Activated CD8-positive, alpha-beta memory T cell treated with anti-CD3 and anti-CD28 coated beads, Interleukin-2, amount 50 U/mL, for 4 hours (primary cell): ENCODE measurements at regions not wholly inside any gene's neighbourhood (a gene's known extent, or its start where the extent isn't known, plus 50 kb on each side); places are given as distances from the start of the nearest gene placed in this dataset.
"Not testable (repeated sequence)": the region's sequence is repeated elsewhere in the genome, so short reads cannot be mapped to it uniquely, and the experiment has no call there.

Experiments used
- DNase-seq: peaks from one replicate; pipeline ENCODE4 v3.0.0-alpha.2; 2020

DNA sequence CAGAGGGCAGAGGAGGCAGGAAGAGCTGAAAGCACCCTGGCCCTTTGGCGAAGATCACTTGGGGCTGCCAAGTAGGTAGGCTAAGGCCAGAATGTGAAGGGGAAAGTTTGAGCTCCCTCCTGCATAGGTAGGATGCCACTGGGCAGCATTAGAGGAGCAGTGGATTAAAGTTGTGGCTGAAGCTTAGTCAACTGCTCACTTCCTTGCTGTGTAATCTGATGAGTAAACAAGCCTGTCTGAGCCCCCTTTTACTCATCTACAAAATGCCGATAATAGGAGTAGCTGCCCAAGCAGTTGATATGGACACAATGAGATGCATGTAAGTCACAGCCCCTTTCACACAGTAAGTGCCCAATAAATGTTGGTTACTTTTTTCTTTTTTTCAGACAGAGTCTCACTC is 216.4 kb downstream of the MN1 start:
- no peak for DNase-seq

DNA sequence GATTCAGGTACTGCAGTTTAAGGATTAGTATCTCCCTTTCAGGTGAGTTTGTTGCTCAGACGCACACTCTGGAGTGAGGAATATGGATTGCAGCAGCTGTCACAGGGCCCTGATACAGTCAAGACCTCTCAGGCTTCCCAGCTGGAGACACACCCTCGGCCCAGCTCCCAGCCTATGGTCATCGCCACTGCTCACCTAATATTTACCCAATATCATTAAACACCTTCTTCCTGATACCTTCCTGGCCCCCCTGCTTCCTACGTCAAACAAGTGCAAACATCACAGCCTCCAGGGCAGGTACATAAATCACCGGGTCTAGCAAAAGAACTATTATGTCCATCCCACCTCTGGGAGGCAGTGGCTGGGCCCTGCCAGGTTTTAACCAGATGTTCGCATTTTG is 213.3 kb downstream of the MN1 start:
- no peak for DNase-seq

DNA sequence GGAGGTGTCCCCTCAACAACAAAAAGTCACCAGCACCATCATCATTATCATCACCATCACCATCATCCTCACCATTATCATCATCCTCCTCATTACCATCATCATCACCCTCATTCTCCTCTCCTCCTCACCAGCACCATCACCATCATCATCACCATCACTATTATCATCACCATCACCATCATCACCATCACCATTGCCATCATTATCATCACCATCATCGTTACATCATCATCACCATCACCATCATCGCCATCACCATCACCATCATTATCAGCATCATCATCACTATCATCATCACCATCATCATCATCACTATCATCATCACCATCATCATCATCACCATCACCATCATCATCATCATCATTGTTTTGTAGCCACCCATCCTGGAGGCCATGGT is 212.6 kb downstream of the MN1 start:
- no peak for DNase-seq

DNA sequence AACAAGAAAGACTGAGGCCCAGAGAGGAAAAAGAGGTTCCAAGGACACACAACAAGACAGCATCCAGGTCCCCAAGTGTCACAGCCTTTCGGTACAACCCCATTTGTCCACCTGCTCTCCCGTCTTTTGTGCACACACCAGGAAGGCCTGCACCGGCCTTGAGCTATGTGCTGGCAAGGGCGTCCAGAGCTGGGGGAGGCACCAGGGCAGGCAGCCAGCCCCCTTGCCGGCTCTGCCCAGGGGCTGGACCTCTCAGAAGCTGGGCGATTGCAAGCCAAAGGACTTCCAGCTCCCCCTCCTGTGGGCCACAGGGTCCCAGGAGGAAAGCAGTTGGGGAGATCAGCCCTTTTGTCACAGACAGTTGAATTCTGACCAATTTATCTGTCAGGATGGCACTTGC is 210.5 kb downstream of the MN1 start:
- no peak for DNase-seq

DNA sequence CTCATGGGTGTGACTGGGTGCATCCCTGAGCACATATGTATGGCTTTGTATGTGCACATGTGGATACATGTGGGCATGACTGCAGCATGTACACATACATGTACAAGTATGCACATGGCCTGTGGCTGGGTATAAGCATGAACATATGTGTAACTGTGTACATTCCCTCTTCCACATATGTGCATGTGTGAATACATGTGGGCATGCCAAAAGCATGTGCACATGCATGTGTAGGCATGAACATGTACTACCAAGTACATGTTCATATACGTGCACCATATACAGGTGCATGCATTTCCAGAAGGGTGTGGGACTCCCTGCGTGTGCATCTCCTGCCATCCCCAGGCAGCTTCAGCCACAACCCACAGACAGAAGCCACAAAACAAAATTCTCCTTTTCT is 208.2 kb downstream of the MN1 start:
- DNase-seq: no peak

DNA sequence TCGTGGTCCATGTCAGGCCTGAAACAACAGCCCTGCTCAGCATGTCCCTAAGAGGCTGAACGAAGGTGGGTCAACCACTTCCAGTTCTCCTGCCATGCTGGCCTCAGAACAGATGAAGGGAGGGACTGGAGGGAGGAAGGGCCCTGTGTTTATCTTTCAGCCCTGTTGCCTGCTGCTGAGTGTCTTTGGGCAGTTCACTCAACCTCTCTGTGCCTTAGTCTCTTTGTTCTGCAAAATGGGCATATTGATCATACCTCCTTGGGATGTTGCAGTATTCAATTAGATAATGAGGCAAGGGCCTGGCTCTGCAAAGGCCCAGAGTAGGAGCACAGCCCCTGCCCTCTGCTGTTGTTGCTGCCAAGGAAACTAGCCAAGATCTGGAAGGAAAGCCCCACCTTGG is 207.5 kb downstream of the MN1 start:
- DNase-seq: no peak

DNA sequence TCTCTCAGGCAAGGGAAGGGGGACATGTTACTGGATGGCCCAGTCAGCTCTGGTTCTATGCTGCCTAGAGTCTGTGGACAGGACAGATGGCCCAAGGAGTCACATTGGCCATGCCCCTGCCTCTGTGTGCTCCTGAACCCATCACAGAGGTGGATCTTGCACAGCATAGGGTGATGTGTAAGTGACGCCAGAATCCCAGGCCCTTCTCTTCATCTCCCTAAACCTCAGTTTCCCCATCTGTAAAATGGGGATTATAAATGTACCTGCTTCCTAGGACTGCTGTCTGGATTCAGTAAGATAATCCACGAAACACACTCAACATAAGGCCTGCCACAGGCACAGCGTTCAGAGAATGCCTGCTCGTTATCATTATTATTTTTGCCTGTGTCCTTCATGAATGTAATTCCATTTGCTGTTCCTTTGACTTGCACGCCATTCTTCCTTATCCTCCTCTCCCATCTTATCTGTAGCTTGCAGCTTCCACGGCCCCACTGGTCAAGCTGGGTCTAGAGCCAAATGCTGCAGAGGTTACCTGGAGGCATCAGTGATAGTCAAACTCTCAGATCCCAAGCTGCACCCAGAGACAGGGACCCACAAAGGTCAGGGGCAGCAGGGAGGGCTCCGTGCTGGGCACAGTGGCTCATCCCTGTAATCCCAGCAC is 207.0 kb downstream of the MN1 start:
- no peak for DNase-seq

DNA sequence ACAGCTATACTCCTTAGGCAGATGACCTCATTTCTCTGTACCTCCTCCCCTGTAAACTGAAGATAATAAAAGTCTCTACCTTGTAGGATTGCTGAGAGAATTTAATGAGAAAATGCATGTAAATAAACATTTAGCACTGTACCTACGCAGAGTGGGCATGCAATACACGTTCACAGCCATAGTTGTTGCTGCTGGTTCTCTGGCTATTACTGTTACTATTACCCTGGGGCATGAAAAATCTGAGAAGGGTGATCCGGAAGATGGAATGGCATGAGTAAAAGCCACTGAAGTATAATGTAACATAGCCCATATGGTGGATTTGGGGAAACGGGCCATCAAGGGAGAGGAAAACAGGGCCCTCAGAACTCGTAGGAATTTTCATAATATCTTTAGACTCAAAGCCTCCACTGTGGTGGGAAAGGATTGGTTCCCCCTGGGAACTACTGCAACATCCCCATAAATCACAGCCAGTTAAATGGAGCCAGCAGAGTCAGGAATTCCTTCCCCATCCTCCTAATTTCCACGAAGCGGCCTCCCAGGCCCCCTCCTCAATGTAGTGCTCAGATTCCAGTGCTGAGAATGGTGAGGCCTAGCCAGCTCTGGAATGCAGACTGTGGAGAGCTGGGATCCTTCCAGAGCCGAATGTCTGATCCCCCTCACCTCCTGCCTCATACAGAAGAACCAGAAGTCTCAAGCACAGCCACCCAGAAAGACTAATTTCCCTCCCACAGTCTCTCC is 205.3 kb downstream of the MN1 start:
- no peak for DNase-seq

DNA sequence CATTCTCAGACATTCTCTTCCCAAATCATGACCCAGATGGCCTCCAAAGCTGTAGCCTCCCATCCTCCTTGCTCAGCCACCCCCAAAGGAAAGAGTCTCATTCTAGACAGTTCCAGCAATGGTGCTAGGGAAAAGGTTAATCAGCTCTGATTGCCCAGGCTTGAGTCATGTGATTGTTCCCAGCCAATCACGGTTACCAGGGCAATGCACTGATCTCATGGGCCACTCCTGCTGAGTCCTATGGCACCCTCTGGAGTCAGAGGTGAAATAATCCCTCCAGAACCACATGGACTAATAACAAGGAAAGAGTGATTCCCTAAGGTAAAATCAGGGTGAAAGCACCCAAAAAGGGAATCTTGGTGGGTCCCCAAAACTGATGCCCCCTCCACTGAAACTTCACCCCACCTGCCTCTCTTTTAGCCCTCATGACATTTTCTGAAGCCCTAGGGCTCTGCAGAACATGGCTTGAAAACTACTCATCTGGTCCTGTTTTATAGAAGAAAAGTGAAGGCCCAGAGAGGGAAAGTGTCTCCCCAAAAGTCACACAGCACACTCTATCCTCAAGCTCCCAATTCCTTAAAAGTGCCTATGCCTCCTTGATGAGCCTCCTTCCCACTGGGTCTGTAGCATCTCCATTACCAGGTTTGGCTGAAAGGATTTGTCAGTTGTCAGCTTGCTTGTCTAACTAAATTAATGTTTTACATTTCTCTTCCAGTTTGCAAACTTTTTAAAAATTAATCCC is 203.7 kb downstream of the MN1 start:
- DNase-seq: no peak

DNA sequence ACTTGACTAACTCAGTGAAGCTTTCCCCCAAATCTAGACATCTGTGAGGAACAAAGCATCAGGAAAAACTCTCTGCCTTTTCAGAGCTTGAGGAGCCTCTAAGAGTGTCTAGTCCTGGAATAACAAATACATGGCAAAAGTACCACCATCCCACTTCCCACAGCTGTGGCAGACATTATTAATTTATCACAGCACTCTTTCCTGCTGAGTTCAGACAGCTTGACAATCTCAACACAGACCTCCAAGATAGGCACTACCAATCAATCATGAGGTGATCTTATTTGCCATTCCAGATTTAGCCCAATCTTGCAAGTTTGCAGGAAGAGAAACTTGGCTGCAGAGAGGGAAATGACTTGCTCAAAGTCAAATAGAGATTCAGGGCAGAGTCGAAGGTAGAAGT is 202.8 kb downstream of the MN1 start:
- no peak for DNase-seq

DNA sequence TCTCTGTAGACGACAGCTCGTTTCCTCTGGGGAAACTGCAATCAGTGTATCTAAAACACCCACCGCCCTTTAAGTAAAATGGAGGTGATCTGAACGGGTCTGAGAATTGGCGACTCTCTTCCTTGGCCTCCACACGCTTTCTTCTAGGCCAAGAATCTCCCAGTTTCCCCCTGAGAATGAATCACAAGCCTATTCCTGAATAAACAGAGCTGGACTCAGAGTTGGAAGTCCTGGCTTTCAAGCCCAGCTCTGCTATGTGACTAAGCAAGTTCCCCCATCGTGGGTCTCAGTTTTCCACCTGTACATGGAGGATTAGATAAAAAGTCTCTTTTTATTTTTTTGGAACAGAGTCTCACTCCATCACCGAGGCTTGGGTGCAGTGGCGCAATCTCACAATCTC is 200.4 kb downstream of the MN1 start:
- DNase-seq: no peak

DNA sequence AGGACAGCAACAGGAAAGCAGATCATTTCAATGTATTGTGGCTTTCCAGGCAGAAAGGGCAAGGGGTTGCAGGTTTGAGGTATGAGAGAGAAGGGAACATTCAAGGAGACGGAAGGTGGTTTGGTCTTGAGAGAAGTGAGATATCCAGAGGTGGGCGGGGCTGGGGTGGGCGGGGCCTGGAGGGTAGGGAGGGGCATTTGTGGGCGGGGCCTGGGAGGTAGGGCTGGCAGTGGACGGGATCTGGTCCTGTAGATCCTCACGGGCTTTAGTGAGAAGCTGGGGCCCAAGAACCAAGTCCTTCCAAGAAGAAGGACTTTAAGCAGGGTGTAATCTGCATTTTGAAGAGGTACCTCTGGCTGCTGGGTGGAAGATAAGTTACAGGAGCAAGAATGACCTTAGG is 199.2 kb downstream of the MN1 start:
- DNase-seq: no peak

DNA sequence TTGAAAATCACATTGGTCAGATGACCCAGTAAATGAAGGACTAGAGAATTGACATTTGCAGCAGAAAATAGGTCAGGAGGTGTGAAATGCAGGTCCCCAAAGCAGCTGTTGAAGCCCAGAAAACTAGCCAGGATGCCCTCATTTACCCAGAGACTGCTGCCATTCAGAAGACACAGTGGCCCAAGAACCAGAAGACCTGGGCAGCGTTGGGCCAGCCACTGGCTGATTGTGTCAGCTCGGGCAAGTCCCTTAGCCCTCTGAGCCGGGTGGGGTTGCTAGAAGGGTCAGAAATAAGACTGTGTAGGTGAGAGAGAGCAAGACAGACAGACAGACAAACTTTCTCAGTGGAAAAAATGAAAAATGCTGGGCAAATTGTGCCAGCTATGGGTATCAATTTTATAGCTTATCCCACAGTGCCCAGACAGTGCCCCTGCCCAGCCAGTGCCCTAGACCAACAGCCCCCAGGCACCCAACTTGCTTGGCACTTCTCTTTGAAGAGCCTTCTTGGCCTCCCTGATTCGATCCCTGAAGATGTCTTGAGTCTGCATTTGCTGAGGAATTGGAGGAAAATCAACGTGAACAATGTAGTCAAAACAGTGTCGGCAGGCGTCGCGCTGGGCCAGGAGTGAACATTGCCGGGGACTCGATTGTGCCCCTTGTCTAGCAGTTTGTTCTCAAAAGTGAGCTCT is 198.3 kb downstream of the MN1 start:
- DNase-seq: no peak

DNA sequence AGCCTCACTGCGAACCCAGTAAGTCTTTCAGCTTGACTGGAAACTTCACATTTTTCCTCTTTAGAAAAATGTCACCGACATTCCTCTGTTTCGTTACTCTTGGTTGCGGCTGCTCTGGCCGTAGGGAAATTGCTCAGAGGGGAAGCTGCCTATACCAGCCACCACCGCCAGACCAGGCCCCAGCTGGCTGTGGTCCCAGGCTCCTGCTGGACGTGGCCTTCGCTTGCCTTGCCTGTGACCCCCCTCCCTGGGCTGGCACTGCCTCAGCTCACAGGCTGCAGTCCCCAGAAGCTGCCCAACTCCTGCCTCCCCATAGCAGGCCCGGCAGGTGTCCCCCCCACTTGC is 197.8 kb downstream of the MN1 start:
- no peak for DNase-seq

DNA sequence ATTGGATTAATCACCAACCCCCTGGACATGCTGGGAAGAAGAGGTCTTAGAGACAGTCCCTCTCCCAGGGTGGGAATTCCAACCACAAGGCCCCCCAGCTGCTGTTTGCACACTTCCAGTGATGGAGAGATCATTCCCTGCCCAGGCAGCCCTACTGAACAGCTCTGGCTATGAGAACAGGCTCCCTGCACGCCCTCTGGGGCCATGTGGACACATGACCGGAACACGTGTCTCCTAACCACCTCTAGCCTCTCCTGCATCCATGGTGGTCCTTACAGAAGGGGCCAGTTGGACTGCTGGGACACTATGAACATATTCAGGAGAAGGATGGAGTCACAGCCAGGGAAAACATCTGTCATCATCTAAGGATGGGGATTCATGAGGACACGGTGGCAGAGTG is 196.2 kb downstream of the MN1 start:
- DNase-seq: no peak

DNA sequence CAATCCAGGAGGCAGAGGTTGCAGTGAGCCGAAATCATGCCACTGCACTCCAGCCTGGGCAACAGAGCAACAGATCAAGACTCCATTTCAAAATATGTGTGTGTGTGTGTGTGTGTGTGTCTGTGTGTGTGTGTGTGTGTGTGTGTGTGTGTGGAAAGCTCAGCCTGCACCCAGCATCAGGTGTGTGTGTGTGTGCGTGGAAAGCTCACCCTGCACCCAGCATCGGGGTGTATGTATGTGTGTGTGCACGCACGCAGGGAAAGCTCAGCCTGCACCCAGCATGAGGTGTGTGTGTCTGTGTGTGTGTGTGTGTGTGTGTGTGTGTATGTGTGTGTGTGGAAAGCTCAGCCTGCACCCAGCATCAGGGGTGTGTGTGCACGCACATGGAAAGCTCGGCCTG is 193.8 kb downstream of the MN1 start:
- not testable (repeated sequence) for DNase-seq

DNA sequence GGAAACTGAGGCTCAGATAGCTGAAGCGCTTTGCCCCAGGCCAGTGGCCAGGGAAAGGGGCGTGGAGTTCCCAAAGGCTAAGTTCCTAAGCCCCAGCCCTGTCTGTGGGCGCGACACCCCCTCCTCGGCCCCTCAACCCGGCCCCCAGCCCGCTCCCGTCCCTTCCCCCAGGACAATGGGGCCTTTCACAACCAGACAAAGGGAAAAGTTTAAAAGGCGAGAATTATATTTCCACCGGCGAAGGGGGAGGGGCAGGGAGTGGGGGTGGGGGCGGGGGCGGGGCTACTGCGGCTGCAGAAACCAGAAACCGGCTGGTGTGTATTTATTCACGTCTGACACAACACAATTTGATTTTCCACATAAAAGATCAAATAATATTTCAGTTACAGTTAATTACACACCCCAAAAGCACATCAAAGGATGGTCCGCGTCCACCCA is 192.1 kb downstream of the MN1 start:
- no peak for DNase-seq

DNA sequence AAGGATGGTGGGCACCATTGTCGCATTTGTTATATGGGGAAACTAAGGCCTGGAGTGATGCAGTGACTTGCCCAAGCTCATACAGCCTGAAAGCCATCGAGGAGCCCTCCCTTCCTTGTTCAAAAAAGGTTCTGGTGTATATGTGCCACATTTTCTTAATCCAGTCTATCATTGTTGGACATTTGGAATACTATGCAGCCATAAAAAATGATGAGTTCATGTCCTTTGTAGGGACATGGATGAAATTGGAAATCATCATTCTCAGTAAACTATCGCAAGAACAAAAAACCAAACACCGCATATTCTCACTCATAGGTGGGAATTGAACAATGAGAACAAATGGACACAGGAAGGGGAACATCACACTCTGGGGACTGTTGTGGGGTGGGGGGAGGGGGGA is 191.4 kb downstream of the MN1 start:
- DNase-seq: not testable (repeated sequence)

DNA sequence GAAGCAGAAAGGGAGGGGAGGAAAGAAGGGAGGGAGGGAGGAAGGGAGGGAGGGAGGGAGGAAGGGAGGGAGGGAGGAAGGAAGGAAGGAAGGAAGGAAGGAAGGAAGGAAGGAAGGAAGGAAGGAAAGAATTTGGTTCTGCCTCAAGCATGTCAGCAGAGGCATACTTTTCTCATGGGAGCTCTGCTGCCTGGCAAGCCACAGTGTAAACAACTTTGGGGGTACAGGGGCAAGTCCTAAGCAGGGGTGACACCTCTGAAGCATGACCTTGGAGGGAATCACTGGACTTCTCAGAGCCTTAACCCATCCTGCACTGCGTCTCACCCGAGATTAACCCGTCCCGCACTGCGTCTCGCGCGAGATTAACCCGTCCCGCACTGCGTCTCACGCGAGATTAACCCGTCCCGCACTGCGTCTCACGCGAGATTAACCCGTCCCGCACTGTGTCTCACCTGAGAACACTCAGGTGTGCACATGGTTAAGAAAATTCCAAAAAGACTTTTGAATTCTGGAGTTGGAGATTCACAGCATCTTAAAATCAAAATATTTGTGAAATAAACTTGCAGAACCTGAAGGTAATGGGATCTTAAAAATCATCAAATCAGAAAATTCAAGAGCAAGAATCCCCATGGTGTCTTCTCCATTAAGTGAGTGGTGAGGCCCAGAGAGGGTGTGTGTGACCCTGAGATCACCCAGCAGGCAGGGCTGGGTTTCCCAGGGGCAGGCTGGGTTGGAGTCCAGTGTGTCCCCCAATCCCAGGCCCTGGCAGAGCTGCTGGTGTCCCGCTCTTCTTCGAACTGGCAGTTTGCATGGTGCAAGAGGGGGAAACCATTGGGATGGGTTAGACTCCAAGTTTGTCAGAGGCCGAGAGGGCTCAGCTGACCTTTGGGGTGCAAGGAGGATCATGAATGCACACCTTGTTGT is 190.4 kb downstream of the MN1 start:
- no peak for DNase-seq

DNA sequence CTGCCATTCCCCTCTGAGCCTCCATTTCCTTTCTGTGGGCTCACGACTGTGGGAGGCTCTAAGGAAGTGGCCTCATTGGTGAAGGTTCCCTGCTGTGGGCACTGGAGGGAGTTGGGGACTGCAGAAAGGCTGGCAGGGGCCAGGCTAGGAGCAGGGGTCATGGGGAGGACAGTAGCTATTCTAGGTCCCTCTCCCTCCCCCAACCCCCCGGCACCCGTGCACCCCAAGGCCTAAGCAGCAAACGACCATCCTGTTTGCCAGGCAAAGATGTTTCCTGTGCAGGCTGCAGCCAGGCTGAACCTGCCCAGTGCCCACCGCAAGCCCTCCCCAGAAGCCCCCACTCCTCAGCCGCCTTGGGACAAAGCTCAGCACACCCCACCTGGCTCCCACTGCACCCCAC is 189.4 kb downstream of the MN1 start:
- DNase-seq: no peak

DNA sequence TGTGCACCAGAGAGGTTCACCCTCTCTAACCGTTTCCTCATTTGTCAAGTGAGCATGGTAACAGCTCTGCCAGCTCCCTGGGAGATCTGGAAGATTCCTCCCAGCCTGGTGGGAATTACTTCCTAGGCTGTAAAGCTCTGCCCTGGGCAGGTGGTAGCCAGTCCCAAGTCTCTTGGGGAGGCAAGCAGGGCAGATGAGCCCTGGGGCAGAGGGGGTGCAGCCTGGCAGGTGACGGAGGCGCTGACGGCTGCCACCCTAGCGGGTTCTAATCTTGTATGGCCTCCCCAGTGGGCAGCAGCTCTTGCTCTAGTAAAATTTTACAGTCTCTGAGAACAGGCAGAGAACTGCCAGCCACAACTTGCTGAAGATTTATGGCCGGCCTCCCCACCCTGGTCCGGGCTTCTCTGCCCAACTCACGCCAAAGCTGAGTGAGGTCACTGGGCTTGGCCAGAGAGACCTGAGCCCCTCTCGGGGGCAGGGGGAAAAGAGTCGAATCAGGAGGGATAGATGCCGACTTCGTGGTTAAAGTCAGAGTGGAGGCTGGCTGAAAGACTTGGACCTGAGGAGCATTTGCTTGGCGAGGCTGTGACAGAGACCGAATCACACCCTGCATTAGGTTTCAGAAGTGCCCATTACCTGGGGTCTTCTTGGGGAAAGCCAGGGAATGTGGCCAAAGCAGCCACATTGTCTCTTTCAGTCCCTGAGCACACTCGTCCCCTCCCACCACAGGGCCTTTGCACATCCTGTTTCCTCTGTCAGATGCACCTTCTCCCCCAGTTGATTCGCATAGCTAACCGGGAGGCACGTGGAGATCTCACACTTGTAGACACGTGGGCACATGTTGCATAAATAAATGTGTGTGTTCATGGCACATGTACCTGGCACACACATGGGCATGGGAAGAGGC is 188.2 kb downstream of the MN1 start:
- DNase-seq: no peak
